ENCODE measurements at regions not wholly inside any gene's neighbourhood (a gene's known extent, or its start where the extent isn't known, plus 50 kb on each side); places are given as distances from the start of the nearest gene placed in this dataset.

GRCh38 chr13:85091631-85092234 lies 707.5 kb downstream of the SLITRK6 start:
- TF ChIP-seq CTCF (conservative IDR thresholded peaks at IDR 0.05; ENCODE audit: low read depth, low read length) (no peak), EZH2 (IDR thresholded peaks at IDR 0.05; ENCODE audit: borderline replicate concordance, low read depth, low read length, poor library complexity, severe bottlenecking) (no peak)
